ENCODE measurements at regions not wholly inside any gene's neighbourhood (a gene's known extent, or its start where the extent isn't known, plus 50 kb on each side); places are given as distances from the start of the nearest gene placed in this dataset.

DNA sequence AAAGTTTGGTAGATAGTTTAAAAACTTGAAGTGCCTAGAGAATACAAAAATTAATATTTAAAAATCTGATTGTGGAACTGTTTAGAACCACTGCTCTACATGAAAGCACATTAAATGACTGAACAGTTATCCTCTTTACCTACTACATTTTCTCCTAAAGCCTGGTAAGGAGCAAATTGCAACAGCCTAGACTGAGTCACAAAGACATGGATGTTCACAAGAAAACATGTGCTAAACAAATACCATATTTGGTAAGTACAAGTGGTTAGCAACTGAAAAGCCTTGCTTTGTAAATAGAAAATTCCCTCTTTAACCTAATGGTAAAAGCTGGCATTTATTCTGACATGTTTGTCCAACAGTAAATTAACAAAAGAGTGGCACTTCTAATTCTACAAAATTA lies 203.1 kb downstream of the FBXO8 start (continued):
- TF ChIP-seq, protein P1, sequence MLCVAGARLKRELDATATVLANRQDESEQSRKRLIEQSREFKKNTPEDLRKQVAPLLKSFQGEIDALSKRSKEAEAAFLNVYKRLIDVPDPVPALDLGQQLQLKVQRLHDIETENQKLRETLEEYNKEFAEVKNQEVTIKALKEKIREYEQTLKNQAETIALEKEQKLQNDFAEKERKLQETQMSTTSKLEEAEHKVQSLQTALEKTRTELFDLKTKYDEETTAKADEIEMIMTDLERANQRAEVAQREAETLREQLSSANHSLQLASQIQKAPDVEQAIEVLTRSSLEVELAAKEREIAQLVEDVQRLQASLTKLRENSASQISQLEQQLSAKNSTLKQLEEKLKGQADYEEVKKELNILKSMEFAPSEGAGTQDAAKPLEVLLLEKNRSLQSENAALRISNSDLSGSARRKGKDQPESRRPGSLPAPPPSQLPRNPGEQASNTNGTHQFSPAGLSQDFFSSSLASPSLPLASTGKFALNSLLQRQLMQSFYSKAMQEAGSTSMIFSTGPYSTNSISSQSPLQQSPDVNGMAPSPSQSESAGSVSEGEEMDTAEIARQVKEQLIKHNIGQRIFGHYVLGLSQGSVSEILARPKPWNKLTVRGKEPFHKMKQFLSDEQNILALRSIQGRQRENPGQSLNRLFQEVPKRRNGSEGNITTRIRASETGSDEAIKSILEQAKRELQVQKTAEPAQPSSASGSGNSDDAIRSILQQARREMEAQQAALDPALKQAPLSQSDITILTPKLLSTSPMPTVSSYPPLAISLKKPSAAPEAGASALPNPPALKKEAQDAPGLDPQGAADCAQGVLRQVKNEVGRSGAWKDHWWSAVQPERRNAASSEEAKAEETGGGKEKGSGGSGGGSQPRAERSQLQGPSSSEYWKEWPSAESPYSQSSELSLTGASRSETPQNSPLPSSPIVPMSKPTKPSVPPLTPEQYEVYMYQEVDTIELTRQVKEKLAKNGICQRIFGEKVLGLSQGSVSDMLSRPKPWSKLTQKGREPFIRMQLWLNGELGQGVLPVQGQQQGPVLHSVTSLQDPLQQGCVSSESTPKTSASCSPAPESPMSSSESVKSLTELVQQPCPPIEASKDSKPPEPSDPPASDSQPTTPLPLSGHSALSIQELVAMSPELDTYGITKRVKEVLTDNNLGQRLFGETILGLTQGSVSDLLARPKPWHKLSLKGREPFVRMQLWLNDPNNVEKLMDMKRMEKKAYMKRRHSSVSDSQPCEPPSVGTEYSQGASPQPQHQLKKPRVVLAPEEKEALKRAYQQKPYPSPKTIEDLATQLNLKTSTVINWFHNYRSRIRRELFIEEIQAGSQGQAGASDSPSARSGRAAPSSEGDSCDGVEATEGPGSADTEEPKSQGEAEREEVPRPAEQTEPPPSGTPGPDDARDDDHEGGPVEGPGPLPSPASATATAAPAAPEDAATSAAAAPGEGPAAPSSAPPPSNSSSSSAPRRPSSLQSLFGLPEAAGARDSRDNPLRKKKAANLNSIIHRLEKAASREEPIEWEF (CRISPR knock-in tag; IDR thresholded peaks at IDR 0.05): no peak

- Histone ChIP-seq H3K27ac (ENCODE audit: extremely low read depth, low read depth, low read length) (no peak overlapping the region), H3K79me2 (ENCODE audit: control insufficient read depth, insufficient read depth, low read length) (no peaks in the 10 kb centered on the region), H4K20me1 (replicated peaks; ENCODE audit: control insufficient read depth, insufficient read depth, low read length) (no peaks in the 10 kb centered on the region), H3K4me2 (ENCODE audit: insufficient read depth, low read length) (no peak overlapping the region), H3K4me3 (no peak overlapping the region), H3K36me3 (ENCODE audit: control insufficient read depth, insufficient read depth, low read length) (no peaks in the 10 kb centered on the region), H3K4me1 (replicated peaks in 1 of 2; ENCODE audit: control insufficient read depth in 2 of 2, insufficient read depth in 2 of 2, low read length in 2 of 2) (no peaks in the 10 kb centered on the region), H3K9me3 (replicated peaks; ENCODE audit: control insufficient read depth, insufficient read depth, low read depth, low read length) (no peaks in the 10 kb centered on the region), H3K9me1 (ENCODE audit: control insufficient read depth, insufficient read depth, low read length) (no peaks in the 10 kb centered on the region), H2AFZ (ENCODE audit: low read depth, low read length) (no peak overlapping the region), H3K27me3 (ENCODE audit: control insufficient read depth in 2 of 2, insufficient read depth in 2 of 2, low read length in 2 of 2) (no peaks in the 10 kb centered on the region), H3K9ac (ENCODE audit: insufficient read depth in 1 of 2, low read depth in 2 of 2, low read length in 2 of 2) (no peak overlapping the region)
- TF ChIP-seq ZNF354B (CRISPR knock-in tag; IDR thresholded peaks at IDR 0.05) (no peak), DEAF1 (CRISPR knock-in tag; IDR thresholded peaks at IDR 0.05) (no peak), TCF15 (CRISPR knock-in tag; IDR thresholded peaks at IDR 0.05) (no peak), PHF20 (IDR thresholded peaks at IDR 0.05; ENCODE audit: partially characterized antibody) (no peak), NFIX (CRISPR knock-in tag; IDR thresholded peaks at IDR 0.05; ENCODE audit: low read depth) (no peak), PHB2 (IDR thresholded peaks at IDR 0.05; ENCODE audit: low read depth) (no peak), ZNF707 (CRISPR knock-in tag; conservative IDR thresholded peaks at IDR 0.05) (no peak), BRD9 (IDR thresholded peaks at IDR 0.05; ENCODE audit: low read depth, partially characterized antibody) (no peak), ZNF609 (CRISPR knock-in tag; IDR thresholded peaks at IDR 0.05; ENCODE audit: borderline replicate concordance) (no peak)
- in situ Hi-C loops (cut with MboI) (no loop called here), intact Hi-C loops (cut with micrococcal nuclease) (no loop called here)
- no peak for FAIRE-seq
- no peak for DNase-seq (ENCODE audit: extremely low read depth in 1 of 4, low spot score in 3 of 4)
- no peak for ATAC-seq
- ChIA-PET POLR2A (interaction anchor here (0.5 kb wide), 1 partner anchor 9 kb away, joined by 3 read pairs; no protein-coding TSS in a partner anchor), CTCF (ENCODE audit: low intra/inter-chr PET ratio) (no interaction called here)
- no TSS peak for BruUV-seq (replicated peaks)
Observed at GRCh38 chr4:174071595-174071994, 211.9 kb downstream of the FBXO8 start.

Measured in K562 (cell line).